HEK293T (cell line): ENCODE measurements at regions not wholly inside any gene's neighbourhood (a gene's known extent, or its start where the extent isn't known, plus 50 kb on each side); places are given as distances from the start of the nearest gene placed in this dataset.
"Not testable (repeated sequence)": the region's sequence is repeated elsewhere in the genome, so short reads cannot be mapped to it uniquely, and the experiment has no call there.

Source experiments
- ARNT ChIP-seq: fragments of 450-650 bp; IDR thresholded peaks from 2 replicates; pipeline ENCODE4 v1.6.1; 2017; ENCODE audit warnings: mild to moderate bottlenecking
- BHLHE40 ChIP-seq: fragments of 450-650 bp; IDR thresholded peaks from 2 replicates; pipeline ENCODE4 v1.6.1; 2016; ENCODE audit warnings: mild to moderate bottlenecking, moderate library complexity, borderline replicate concordance
- ELF4 ChIP-seq: fragments of 450-650 bp; IDR thresholded peaks from 2 replicates; pipeline ENCODE4 v1.6.1; 2017; ENCODE audit warnings: antibody characterized with exemption
- FOXA1 ChIP-seq: fragments of 450-650 bp; IDR thresholded peaks from 2 replicates; pipeline ENCODE4 v1.6.1; 2016; ENCODE audit warnings: mild to moderate bottlenecking
- FOXK2 ChIP-seq: fragments of 450-650 bp; IDR thresholded peaks from 2 replicates; pipeline ENCODE4 v1.6.1; 2016; ENCODE audit warnings: mild to moderate bottlenecking
- FOXM1 ChIP-seq: fragments of 450-650 bp; IDR thresholded peaks from 2 replicates; pipeline ENCODE4 v1.6.1; 2017; ENCODE audit warnings: mild to moderate bottlenecking, borderline replicate concordance
- HDGF ChIP-seq: fragments of 450-650 bp; IDR thresholded peaks from 2 replicates; pipeline ENCODE4 v1.6.1; 2017; ENCODE audit warnings: antibody characterized with exemption, borderline replicate concordance
- LEF1 ChIP-seq: fragments of 450-650 bp; IDR thresholded peaks from 2 replicates; pipeline ENCODE4 v1.6.1; 2017; ENCODE audit warnings: mild to moderate bottlenecking, borderline replicate concordance
- NFRKB ChIP-seq: fragments of 450-650 bp; IDR thresholded peaks from 2 replicates; pipeline ENCODE4 v1.6.1; 2016; ENCODE audit warnings: mild to moderate bottlenecking, moderate library complexity
- SP1 ChIP-seq: fragments of 450-650 bp; IDR thresholded peaks from 2 replicates; pipeline ENCODE4 v1.6.1; 2017
- SUZ12 ChIP-seq: fragments of 450-650 bp; IDR thresholded peaks from 2 replicates; pipeline ENCODE4 v1.6.1; 2016; ENCODE audit warnings: mild to moderate bottlenecking
- ZNF384 ChIP-seq: fragments of 450-650 bp; IDR thresholded peaks from 2 replicates; pipeline ENCODE4 v1.6.1; 2016

- TF ChIP-seq ZNF384, FOXM1, FOXK2, LEF1, NFRKB, ARNT, HDGF, FOXA1, BHLHE40, SUZ12, SP1, ELF4: not testable (repeated sequence)
Measured at GRCh38 chr22:48912356-48913066, 915.2 kb downstream of the BRD1 start.
